Colonic mucosa (tissue), 4 donors: ENCODE measurements at regions not wholly inside any gene's neighbourhood (a gene's known extent, or its start where the extent isn't known, plus 50 kb on each side); places are given as distances from the start of the nearest gene placed in this dataset.

ENCODE experiments used
- DNase-seq: peaks from one replicate; pipeline ENCODE4 v3.0.0-alpha.2; 2020
- H3K27ac ChIP-seq: fragments of 200-600 bp; one replicate; pipeline ENCODE4 v1.8.0; 2021
- H3K27me3 ChIP-seq: fragments of 200-600 bp; one replicate; pipeline ENCODE4 v1.8.0; 2021
- H3K36me3 ChIP-seq: fragments of 200-600 bp; one replicate; pipeline ENCODE4 v1.8.0; 2021
- H3K4me1 ChIP-seq: fragments of 200-600 bp; one replicate; pipeline ENCODE4 v1.8.0; 2021; ENCODE audit warnings: mild to moderate bottlenecking
- H3K4me3 ChIP-seq: fragments of 200-600 bp; one replicate; pipeline ENCODE4 v1.8.0; 2021
- H3K9ac ChIP-seq, 2 donors: one replicate each; pipeline ENCODE4 v1.7.0; 2013; ENCODE audit warnings: control low read depth in 2 of 2, low read depth in 2 of 2, low read length in 2 of 2
- H3K9me3 ChIP-seq: fragments of 200-600 bp; one replicate; pipeline ENCODE4 v1.8.0; 2021
- intact Hi-C: fragments of 100-400 bp; cut with DNase I; formaldehyde crosslinking; loops from one replicate; pipeline ENCODE4 v1.14.1; 2022
- TF ChIP-seq, protein P1 (sequence below): fragments of 200-600 bp; IDR thresholded peaks from one replicate; pipeline ENCODE4 v1.8.0; 2022; ENCODE audit warnings: antibody characterized with exemption, mild to moderate bottlenecking
- donor health status: healthy.
- donor health status: DM: no; HTN: no; CAD: no.
- donor health status: DM: no; HTN: no; CAD: no.

- H3K4me1 ChIP-seq: no peaks in the 10 kb centered on the region
- intact Hi-C loops: no loop called here
- no peaks in the 10 kb centered on the region for H3K9me3 ChIP-seq
- H3K27me3 ChIP-seq: no peaks in the 10 kb centered on the region
- DNase-seq: no peak
- H3K27ac ChIP-seq: no peak overlapping the region
- H3K4me3 ChIP-seq: no peak overlapping the region
- no peak overlapping the region for H3K9ac ChIP-seq
- H3K36me3 ChIP-seq: no peaks in the 10 kb centered on the region
- TF ChIP-seq, protein P1, sequence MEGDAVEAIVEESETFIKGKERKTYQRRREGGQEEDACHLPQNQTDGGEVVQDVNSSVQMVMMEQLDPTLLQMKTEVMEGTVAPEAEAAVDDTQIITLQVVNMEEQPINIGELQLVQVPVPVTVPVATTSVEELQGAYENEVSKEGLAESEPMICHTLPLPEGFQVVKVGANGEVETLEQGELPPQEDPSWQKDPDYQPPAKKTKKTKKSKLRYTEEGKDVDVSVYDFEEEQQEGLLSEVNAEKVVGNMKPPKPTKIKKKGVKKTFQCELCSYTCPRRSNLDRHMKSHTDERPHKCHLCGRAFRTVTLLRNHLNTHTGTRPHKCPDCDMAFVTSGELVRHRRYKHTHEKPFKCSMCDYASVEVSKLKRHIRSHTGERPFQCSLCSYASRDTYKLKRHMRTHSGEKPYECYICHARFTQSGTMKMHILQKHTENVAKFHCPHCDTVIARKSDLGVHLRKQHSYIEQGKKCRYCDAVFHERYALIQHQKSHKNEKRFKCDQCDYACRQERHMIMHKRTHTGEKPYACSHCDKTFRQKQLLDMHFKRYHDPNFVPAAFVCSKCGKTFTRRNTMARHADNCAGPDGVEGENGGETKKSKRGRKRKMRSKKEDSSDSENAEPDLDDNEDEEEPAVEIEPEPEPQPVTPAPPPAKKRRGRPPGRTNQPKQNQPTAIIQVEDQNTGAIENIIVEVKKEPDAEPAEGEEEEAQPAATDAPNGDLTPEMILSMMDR: no peak
Observed at GRCh38 chr20:22929661-22930060, 105.5 kb upstream of the SSTR4 start.

DNA sequence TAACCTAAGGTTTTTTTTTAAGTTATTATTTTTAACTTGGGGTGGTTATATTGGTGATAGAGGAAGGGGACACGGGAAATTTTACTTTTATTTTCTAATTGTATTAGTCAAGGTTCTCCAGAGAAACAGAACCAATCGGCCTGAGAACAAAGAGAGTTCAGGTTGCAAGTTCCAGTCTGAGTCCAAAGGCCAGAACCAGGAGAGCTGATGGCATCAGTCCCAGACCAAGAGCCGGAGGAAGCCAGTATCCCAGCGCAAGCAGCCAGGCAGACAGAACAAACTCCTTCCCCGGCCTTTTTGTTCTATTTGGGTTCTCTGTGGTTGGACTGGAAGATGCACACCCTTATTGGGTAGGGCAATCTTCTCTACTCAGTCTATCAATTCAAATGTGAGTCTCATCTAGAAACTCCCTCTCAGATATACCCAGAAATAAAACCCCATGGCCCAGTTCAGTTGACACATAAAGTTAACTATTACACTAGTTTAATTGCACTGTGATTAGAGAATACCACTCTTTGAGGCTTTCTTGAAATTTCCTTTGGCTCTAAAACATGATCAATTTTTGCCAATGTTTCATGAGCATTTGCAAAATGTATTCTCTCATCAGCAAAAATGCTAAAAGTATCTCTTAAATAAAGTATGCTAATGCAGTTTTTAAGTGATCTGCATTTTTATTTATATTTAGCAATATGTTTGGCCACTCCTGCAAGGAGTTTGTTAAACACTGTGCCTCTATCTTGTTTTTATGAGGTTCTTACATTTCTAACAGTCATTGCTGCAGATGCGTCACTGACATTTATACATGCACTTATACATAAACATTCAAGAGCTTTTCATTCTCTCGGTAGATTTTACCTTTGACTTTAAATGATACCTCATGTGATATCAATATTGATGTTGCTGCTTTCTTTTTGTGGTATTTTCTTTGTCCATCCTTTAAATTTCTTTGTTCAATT is 103.2 kb upstream of the SSTR4 start:
- TF ChIP-seq, protein P1: no peak
- intact Hi-C loops: no loop called here
- no peak overlapping the region for H3K4me3 ChIP-seq
- DNase-seq: no peak
- no peaks in the 10 kb centered on the region for H3K9me3 ChIP-seq
- H3K27ac ChIP-seq: no peak overlapping the region
- H3K36me3 ChIP-seq: no peaks in the 10 kb centered on the region
- H3K9ac ChIP-seq: no peak overlapping the region
- H3K4me1 ChIP-seq: no peaks in the 10 kb centered on the region
- H3K27me3 ChIP-seq: no peaks in the 10 kb centered on the region

- H3K9me3 ChIP-seq: no peaks in the 10 kb centered on the region
- H3K27me3 ChIP-seq: no peaks in the 10 kb centered on the region
- H3K36me3 ChIP-seq: no peaks in the 10 kb centered on the region
- intact Hi-C loops: no loop called here
- no peak overlapping the region for H3K9ac ChIP-seq
- DNase-seq: no peak
- H3K4me1 ChIP-seq: no peaks in the 10 kb centered on the region
- H3K4me3 ChIP-seq: no peak overlapping the region
- H3K27ac ChIP-seq: no peak overlapping the region
- TF ChIP-seq, protein P1: no peak
Observed at GRCh38 chr20:22939181-22939580, 95.9 kb upstream of the SSTR4 start.

GRCh38 chr20:22940350-22940749 is 94.8 kb upstream of the SSTR4 start:
- intact Hi-C loops: no loop called here
- H3K27me3 ChIP-seq: no peaks in the 10 kb centered on the region
- no peaks in the 10 kb centered on the region for H3K4me1 ChIP-seq
- TF ChIP-seq, protein P1: no peak
- H3K9me3 ChIP-seq: no peaks in the 10 kb centered on the region
- no peak overlapping the region for H3K9ac ChIP-seq
- DNase-seq: no peak
- no peak overlapping the region for H3K4me3 ChIP-seq
- H3K27ac ChIP-seq: no peak overlapping the region
- no peaks in the 10 kb centered on the region for H3K36me3 ChIP-seq

GRCh38 chr20:22941550-22941949 is 93.6 kb upstream of the SSTR4 start:
- Histone ChIP-seq H3K27me3 (no peaks in the 10 kb centered on the region), H3K4me1 (no peaks in the 10 kb centered on the region), H3K4me3 (no peak overlapping the region), H3K27ac (no peak overlapping the region), H3K36me3 (no peaks in the 10 kb centered on the region), H3K9me3 (no peaks in the 10 kb centered on the region), H3K9ac (no peak overlapping the region)
- TF ChIP-seq, protein P1: no peak
- intact Hi-C loops: no loop called here
- DNase-seq: no peak
